Body of pancreas (tissue), 4 donors: ENCODE measurements at regions not wholly inside any gene's neighbourhood (a gene's known extent, or its start where the extent isn't known, plus 50 kb on each side); places are given as distances from the start of the nearest gene placed in this dataset.

ENCODE experiments used
- ATAC-seq: fragments of 150-250 bp; one replicate; pipeline ENCODE4 v1.9.1; 2016
- DNase-seq, 4 donors: peaks; one replicate each; pipeline ENCODE4 v3.0.0-alpha.2; 2019
- H3K27ac ChIP-seq, 4 donors: fragments of 200-600 bp; sonication (generic); 1 replicate in 3 of 4; 2 replicates in 1 of 4; pipeline versions ENCODE4 v1.5.1 to v1.6.1; 2016 to 2019; ENCODE audit warnings: mild to moderate bottlenecking in 1 of 4, mixed read lengths in 1 of 4, moderate library complexity in 1 of 4
- H3K27me3 ChIP-seq, 2 donors: fragments of 200-600 bp; sonication (generic); one replicate each; pipeline ENCODE4 v1.6.0; 2016; ENCODE audit warnings: mild to moderate bottlenecking in 1 of 2
- H3K36me3 ChIP-seq, 2 donors: fragments of 200-600 bp; sonication (generic); replicated peaks in 1 of 2; 2 replicates each; pipeline ENCODE4 v1.5.1; 2016; ENCODE audit warnings: low read depth in 2 of 2; ENCODE audit not compliant: insufficient read depth in 1 of 2
- H3K4me1 ChIP-seq: fragments of 200-600 bp; sonication (generic); one replicate; pipeline ENCODE4 v1.6.0; 2016
- H3K4me3 ChIP-seq, 2 donors: fragments of 200-600 bp; sonication (generic); 1 replicate in 1 of 2; 2 replicates in 1 of 2; pipeline ENCODE4 v1.5.1; 2016 to 2019
- H3K9me3 ChIP-seq, 3 donors: fragments of 200-600 bp; sonication (generic); 1 replicate in 2 of 3; 2 replicates in 1 of 3; pipeline ENCODE4 v1.5.1; 2016
- POLR2A ChIP-seq, 3 donors: fragments of 450-650 bp; IDR thresholded peaks; one replicate each; pipeline ENCODE4 v1.6.1; 2016; ENCODE audit warnings: antibody characterized with exemption in 3 of 3, mild to moderate bottlenecking in 2 of 3
- WGBS, 2 donors: methylation state at CpG; one replicate each; pipeline ENCODE4 v1.1.5; 2017; 5-methylcytosine and 5-hydroxymethylcytosine counted together
- intact Hi-C: fragments of 100-400 bp; cut with DNase I; formaldehyde crosslinking; loops from one replicate; pipeline ENCODE4 v1.15.1; 2023
- TF ChIP-seq, protein P1 (sequence below), 7 experiments: fragments of 450-650 bp in 4 of 7; fragments of 200-600 bp in 3 of 7; sonication (generic) in 3 of 7; IDR thresholded peaks; one replicate each; pipeline ENCODE4 v1.5.1; 2016 to 2019; ENCODE audit warnings: antibody characterized with exemption in 7 of 7

GRCh38 chr1:36743286-36744005 lies 260.7 kb upstream of the CSF3R start:
- no peak for DNase-seq
- no peak for ATAC-seq

GRCh38 chr1:36741066-36741465 lies 258.4 kb upstream of the CSF3R start:
- no peaks in the 10 kb centered on the region for H3K9me3 ChIP-seq
- DNase-seq, result no peak
- 63 to 70% methylated on average over 1 of the region's 1 CpG for WGBS, 2 donors
- TF ChIP-seq, protein P1, sequence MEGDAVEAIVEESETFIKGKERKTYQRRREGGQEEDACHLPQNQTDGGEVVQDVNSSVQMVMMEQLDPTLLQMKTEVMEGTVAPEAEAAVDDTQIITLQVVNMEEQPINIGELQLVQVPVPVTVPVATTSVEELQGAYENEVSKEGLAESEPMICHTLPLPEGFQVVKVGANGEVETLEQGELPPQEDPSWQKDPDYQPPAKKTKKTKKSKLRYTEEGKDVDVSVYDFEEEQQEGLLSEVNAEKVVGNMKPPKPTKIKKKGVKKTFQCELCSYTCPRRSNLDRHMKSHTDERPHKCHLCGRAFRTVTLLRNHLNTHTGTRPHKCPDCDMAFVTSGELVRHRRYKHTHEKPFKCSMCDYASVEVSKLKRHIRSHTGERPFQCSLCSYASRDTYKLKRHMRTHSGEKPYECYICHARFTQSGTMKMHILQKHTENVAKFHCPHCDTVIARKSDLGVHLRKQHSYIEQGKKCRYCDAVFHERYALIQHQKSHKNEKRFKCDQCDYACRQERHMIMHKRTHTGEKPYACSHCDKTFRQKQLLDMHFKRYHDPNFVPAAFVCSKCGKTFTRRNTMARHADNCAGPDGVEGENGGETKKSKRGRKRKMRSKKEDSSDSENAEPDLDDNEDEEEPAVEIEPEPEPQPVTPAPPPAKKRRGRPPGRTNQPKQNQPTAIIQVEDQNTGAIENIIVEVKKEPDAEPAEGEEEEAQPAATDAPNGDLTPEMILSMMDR (IDR thresholded peaks at IDR 0.05), result no peak
- no peak for TF ChIP-seq POLR2A (IDR thresholded peaks at IDR 0.05)
- no peak overlapping the region for H3K27ac ChIP-seq
- ATAC-seq, result no peak
- no peaks in the 10 kb centered on the region for H3K36me3 ChIP-seq
- H3K27me3 ChIP-seq, result no peaks in the 10 kb centered on the region
- no peaks in the 10 kb centered on the region for H3K4me1 ChIP-seq
- no peak overlapping the region for H3K4me3 ChIP-seq
- intact Hi-C loops, result no loop called here

More at GRCh38 chr1:36743286-36744005, 260.7 kb upstream of the CSF3R start:
- Histone ChIP-seq H3K9me3 (no peaks in the 10 kb centered on the region), H3K27me3 (no peaks in the 10 kb centered on the region), H3K36me3 (no peaks in the 10 kb centered on the region), H3K27ac (no peak overlapping the region), H3K4me1 (no peaks in the 10 kb centered on the region), H3K4me3 (no peak overlapping the region)
- WGBS, 2 donors, result 59 to 75% methylated on average over 6 of the region's 6 CpGs
- no peak for TF ChIP-seq POLR2A (IDR thresholded peaks at IDR 0.05)
- TF ChIP-seq, protein P1 (IDR thresholded peaks at IDR 0.05), result no peak
- intact Hi-C loops, result no loop called here

GRCh38 chr1:36740446-36740845 lies 257.7 kb upstream of the CSF3R start:
- WGBS, 2 donors, result 44% methylated on average over 1 of the region's 1 CpG; no CpG with 5 or more reads in 1 of the 2 donors
- H3K27me3 ChIP-seq, result no peaks in the 10 kb centered on the region
- TF ChIP-seq, protein P1 (IDR thresholded peaks at IDR 0.05), result no peak
- no peak for TF ChIP-seq POLR2A (IDR thresholded peaks at IDR 0.05)
- no peaks in the 10 kb centered on the region for H3K9me3 ChIP-seq
- ATAC-seq (no peak), DNase-seq (no peak)
- no peak overlapping the region for H3K4me3 ChIP-seq
- no peaks in the 10 kb centered on the region for H3K36me3 ChIP-seq
- no peak overlapping the region for H3K27ac ChIP-seq
- intact Hi-C loops, result no loop called here
- no peaks in the 10 kb centered on the region for H3K4me1 ChIP-seq

DNA sequence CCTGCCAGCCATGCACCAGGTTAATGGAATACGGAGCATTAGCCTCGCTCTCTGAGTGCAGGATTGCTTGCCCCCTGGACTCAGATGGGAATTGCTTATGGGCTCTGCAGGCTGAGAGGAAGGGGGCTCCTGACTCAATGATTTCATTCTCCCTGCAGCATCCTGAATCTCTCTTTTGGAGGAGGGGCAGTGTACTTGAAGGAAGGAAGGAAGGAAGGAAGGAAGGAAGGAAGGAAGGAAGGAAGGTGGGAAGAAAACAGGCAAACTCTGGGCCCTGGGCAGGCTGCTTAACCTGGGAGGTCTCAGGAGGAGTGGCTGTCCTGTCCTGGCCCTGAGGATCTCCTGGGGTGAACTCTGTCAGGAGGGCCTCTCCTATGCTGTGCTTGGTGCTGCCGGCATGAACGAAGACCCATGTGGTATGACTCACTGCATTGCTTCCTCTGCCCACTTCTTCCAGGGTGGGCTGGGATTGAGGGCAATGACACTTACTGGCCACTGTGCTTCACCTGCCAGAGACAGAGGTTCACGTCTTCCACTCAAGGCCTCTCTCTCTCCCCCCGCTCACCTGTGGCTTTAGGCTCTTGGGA lies 257.1 kb upstream of the CSF3R start:
- Histone ChIP-seq H3K27ac (no peak overlapping the region), H3K27me3 (no peaks in the 10 kb centered on the region), H3K36me3 (no peaks in the 10 kb centered on the region), H3K4me1 (no peaks in the 10 kb centered on the region), H3K4me3 (no peak overlapping the region), H3K9me3 (no peaks in the 10 kb centered on the region)
- 60 to 65% methylated on average over 6 of the region's 6 CpGs for WGBS, 2 donors
- no peak for DNase-seq
- TF ChIP-seq, protein P1 (IDR thresholded peaks at IDR 0.05), result no peak
- no peak for TF ChIP-seq POLR2A (IDR thresholded peaks at IDR 0.05)
- intact Hi-C loops, result no loop called here
- no peak for ATAC-seq

DNA sequence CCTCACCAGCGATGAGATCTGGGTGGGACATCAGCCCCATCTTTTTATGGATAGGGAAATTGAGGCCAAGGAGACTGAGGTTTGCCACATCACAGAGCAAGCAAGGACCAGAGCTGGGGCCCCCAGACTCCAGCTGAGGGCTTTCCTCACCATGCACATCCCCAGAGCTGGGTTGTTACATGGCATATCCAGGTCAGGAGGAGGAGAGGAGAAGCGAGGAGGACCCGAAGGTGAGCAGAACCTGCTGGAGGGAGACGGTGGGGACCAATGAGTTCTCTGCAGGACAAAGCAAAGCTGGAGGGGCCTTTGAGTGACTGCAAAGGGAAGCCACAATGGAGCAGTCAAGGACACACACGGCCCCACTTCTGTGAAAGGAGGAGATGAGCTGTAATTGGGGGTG lies 255.5 kb upstream of the CSF3R start:
- ATAC-seq, result no peak
- DNase-seq, result no peak
- Histone ChIP-seq H3K9me3 (no peaks in the 10 kb centered on the region), H3K36me3 (no peaks in the 10 kb centered on the region), H3K27me3 (no peaks in the 10 kb centered on the region), H3K27ac (no peak overlapping the region), H3K4me3 (no peak overlapping the region), H3K4me1 (no peaks in the 10 kb centered on the region)
- intact Hi-C loops, result no loop called here
- TF ChIP-seq, protein P1 (IDR thresholded peaks at IDR 0.05), result no peak
- TF ChIP-seq POLR2A (IDR thresholded peaks at IDR 0.05), result no peak
- 55 to 57% methylated on average over 5 of the region's 5 CpGs for WGBS, 2 donors
